ENCODE measurements at regions not wholly inside any gene's neighbourhood (a gene's known extent, or its start where the extent isn't known, plus 50 kb on each side); places are given as distances from the start of the nearest gene placed in this dataset.

GRCh38 chr10:91341686-91342085, 68.5 kb upstream of the HECTD2 start:
- TF ChIP-seq POLR2A (IDR thresholded peaks at IDR 0.05), result no peak
- no peak for TF ChIP-seq POLR2AphosphoS5 (IDR thresholded peaks at IDR 0.05)
- no peak for TF ChIP-seq CTCF (IDR thresholded peaks at IDR 0.05)
- TF ChIP-seq EP300 (IDR thresholded peaks at IDR 0.05), result no peak
